GM23338 (cell line): ENCODE measurements at regions not wholly inside any gene's neighbourhood (a gene's known extent, or its start where the extent isn't known, plus 50 kb on each side); places are given as distances from the start of the nearest gene placed in this dataset.

Experiments
- ATAC-seq: fragments of 200-7000 bp; cut with Tn5 transposase; 3 replicates; pipeline ENCODE4 v1.9.1; 2020
- DNase-seq: peaks from one replicate; pipeline ENCODE4 v3.0.0-alpha.2; 2015; ENCODE audit warnings: low spot score
- H2AFZ ChIP-seq: fragments of 200-600 bp; sonication (generic); 2 replicates; pipeline ENCODE4 v1.8.0; 2016; ENCODE audit warnings: antibody characterized with exemption, mild to moderate bottlenecking, moderate library complexity
- H3F3A ChIP-seq: fragments of 200-600 bp; sonication (generic); replicated peaks from 2 replicates; pipeline ENCODE4 v1.8.0; 2017; ENCODE audit warnings: antibody characterized with exemption, mixed run types, low read depth
- H3K27ac ChIP-seq: fragments of 200-600 bp; sonication (generic); 2 replicates; pipeline ENCODE4 v1.6.1; 2016; ENCODE audit warnings: low read depth
- H3K27me3 ChIP-seq: fragments of 200-600 bp; sonication (generic); 2 replicates; pipeline ENCODE4 v1.8.0; 2016; ENCODE audit warnings: mild to moderate bottlenecking, mixed run types, moderate library complexity; ENCODE audit not compliant: insufficient read depth
- H3K36me3 ChIP-seq: fragments of 200-600 bp; sonication (generic); 2 replicates; pipeline ENCODE4 v1.8.0; 2016; ENCODE audit warnings: mild to moderate bottlenecking; ENCODE audit not compliant: insufficient read depth
- H3K4me1 ChIP-seq: fragments of 200-600 bp; sonication (generic); 2 replicates; pipeline ENCODE4 v1.8.0; 2016; ENCODE audit warnings: mild to moderate bottlenecking, moderate library complexity; ENCODE audit not compliant: insufficient read depth
- H3K4me2 ChIP-seq: fragments of 200-600 bp; sonication (generic); 2 replicates; pipeline ENCODE4 v1.7.1; 2017; ENCODE audit warnings: mixed run types
- H3K4me3 ChIP-seq: fragments of 200-600 bp; sonication (generic); 2 replicates; pipeline ENCODE4 v1.6.1; 2016; ENCODE audit warnings: mixed run types
- H3K79me2 ChIP-seq: fragments of 200-600 bp; sonication (generic); replicated peaks from 2 replicates; pipeline ENCODE4 v1.8.0; 2017; ENCODE audit warnings: mild to moderate bottlenecking; ENCODE audit not compliant: insufficient read depth
- H3K9me2 ChIP-seq: fragments of 200-600 bp; sonication (generic); 2 replicates; pipeline ENCODE4 v1.8.0; 2017; ENCODE audit not compliant: insufficient read depth
- H4K20me1 ChIP-seq: fragments of 200-600 bp; sonication (generic); replicated peaks from 2 replicates; pipeline ENCODE4 v1.8.0; 2017; ENCODE audit warnings: mild to moderate bottlenecking; ENCODE audit not compliant: insufficient read depth
- H3K27ac Mint-ChIP-seq: 2 replicates; pipeline ENCODE4 v1.8.0; 2020; ENCODE audit warnings: inconsistent platforms, mild to moderate bottlenecking, moderate library complexity, mixed read lengths
- H3K27me3 Mint-ChIP-seq: 3 replicates; pipeline ENCODE4 v1.8.0; 2022; ENCODE audit warnings: low read depth, mild to moderate bottlenecking, moderate library complexity, mixed read lengths, inconsistent platforms; ENCODE audit not compliant: insufficient read depth, poor library complexity
- H3K36me3 Mint-ChIP-seq: 3 replicates; pipeline ENCODE4 v1.8.0; 2021; ENCODE audit warnings: low read depth, mild to moderate bottlenecking, inconsistent platforms, moderate library complexity, mixed read lengths
- H3K4me1 Mint-ChIP-seq: 3 replicates; pipeline ENCODE4 v1.8.0; 2020; ENCODE audit warnings: mild to moderate bottlenecking, inconsistent platforms, mixed read lengths
- H3K4me3 Mint-ChIP-seq: 3 replicates; pipeline ENCODE4 v1.8.0; 2021; ENCODE audit warnings: moderate library complexity, mild to moderate bottlenecking, inconsistent platforms, mixed read lengths
- H3K9me3 Mint-ChIP-seq: 3 replicates; pipeline ENCODE4 v1.8.0; 2020; ENCODE audit warnings: moderate library complexity, mild to moderate bottlenecking, inconsistent platforms, mixed read lengths
- CREB1 ChIP-seq: fragments of 250-450 bp; sonication (Bioruptor Pico); IDR thresholded peaks from 2 replicates; pipeline ENCODE4 v1.5.0; 2020; ENCODE audit warnings: low read depth, mild to moderate bottlenecking, moderate library complexity
- EZH2 ChIP-seq: fragments of 200-600 bp; sonication (generic); IDR thresholded peaks from one replicate; pipeline ENCODE4 v1.8.0; 2017; ENCODE audit warnings: antibody characterized with exemption, mild to moderate bottlenecking, low read depth; ENCODE audit not compliant: unreplicated experiment
- EZH2phosphoT487 ChIP-seq: fragments of 200-600 bp; sonication (generic); IDR thresholded peaks from one replicate; pipeline ENCODE4 v1.8.1; 2018; ENCODE audit warnings: antibody characterized with exemption; ENCODE audit not compliant: unreplicated experiment
- JUNB ChIP-seq: IDR thresholded peaks from one replicate; pipeline ENCODE4 v1.6.1; 2016; ENCODE audit warnings: antibody characterized with exemption; ENCODE audit not compliant: unreplicated experiment
- NANOG ChIP-seq: IDR thresholded peaks from 2 replicates; pipeline ENCODE4 v1.6.1; 2016; ENCODE audit warnings: antibody characterized with exemption, borderline replicate concordance
- POLR2AphosphoS5 ChIP-seq: IDR thresholded peaks from 2 replicates; pipeline ENCODE4 v1.6.1; 2016; ENCODE audit warnings: antibody characterized with exemption, low read depth
- STAT1 ChIP-seq: IDR thresholded peaks from one replicate; pipeline ENCODE4 v1.6.1; 2016; ENCODE audit warnings: antibody characterized with exemption; ENCODE audit not compliant: unreplicated experiment
- ZNF114 ChIP-seq: fragments of 250-450 bp; sonication (Bioruptor Pico); IDR thresholded peaks from 2 replicates; pipeline ENCODE4 v1.5.0; 2020; ENCODE audit warnings: mild to moderate bottlenecking, moderate library complexity
- ZNF331 ChIP-seq: fragments of 250-450 bp; sonication (Bioruptor Pico); IDR thresholded peaks from 2 replicates; pipeline ENCODE4 v1.5.0; 2020; ENCODE audit warnings: low read depth, mild to moderate bottlenecking, moderate library complexity
- TF ChIP-seq, protein P1 (sequence below): IDR thresholded peaks from 2 replicates; pipeline ENCODE4 v1.6.1; 2016; ENCODE audit warnings: antibody characterized with exemption
- TF ChIP-seq, protein P2 (sequence below), 2 experiments: fragments of 200-600 bp in 1 of 2; sonication (generic) in 1 of 2; conservative IDR thresholded peaks; 2 replicates each; pipeline versions ENCODE4 v1.5.1 to v1.6.1; 2016 to 2017; ENCODE audit warnings: antibody characterized with exemption in 2 of 2, low read depth in 2 of 2, mild to moderate bottlenecking in 2 of 2, moderate library complexity in 1 of 2
- TF ChIP-seq, protein P3 (sequence below): IDR thresholded peaks from one replicate; pipeline ENCODE4 v1.6.1; 2018; ENCODE audit warnings: antibody characterized with exemption; ENCODE audit not compliant: unreplicated experiment

DNA sequence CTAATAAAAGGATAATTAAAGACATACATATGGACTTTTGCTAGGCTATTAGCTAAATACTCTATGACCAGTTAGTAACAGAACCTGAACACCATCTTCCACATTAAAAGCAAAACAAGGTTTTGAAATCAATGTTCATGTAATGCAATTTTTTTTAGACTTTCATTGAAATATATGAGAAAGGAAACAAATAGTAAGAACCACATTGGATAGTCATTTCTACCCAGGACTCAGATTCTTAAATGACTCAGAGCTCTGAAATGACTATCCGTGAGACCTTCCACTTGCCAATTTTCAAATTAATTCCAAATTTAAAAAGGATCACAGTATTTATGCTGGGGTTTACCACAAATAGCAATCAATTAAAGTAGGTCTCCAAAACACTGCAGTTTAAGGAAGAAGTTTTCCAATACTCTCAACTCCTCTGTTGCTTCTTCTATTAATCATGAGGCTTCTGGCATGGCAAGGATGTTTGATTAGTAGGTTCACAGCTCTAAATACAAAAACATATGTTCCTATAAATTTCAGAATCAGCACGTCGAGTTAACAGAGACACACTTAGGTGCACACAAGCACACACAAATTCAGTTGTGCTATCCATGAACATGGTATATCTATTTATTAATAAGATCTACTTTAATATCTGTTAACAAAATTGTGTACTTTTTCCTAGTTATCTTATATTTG, 841.0 kb downstream of the RNF144A start (continued):
- TF ChIP-seq, protein P1, sequence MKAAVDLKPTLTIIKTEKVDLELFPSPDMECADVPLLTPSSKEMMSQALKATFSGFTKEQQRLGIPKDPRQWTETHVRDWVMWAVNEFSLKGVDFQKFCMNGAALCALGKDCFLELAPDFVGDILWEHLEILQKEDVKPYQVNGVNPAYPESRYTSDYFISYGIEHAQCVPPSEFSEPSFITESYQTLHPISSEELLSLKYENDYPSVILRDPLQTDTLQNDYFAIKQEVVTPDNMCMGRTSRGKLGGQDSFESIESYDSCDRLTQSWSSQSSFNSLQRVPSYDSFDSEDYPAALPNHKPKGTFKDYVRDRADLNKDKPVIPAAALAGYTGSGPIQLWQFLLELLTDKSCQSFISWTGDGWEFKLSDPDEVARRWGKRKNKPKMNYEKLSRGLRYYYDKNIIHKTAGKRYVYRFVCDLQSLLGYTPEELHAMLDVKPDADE: no peak
- TF ChIP-seq, protein P2, sequence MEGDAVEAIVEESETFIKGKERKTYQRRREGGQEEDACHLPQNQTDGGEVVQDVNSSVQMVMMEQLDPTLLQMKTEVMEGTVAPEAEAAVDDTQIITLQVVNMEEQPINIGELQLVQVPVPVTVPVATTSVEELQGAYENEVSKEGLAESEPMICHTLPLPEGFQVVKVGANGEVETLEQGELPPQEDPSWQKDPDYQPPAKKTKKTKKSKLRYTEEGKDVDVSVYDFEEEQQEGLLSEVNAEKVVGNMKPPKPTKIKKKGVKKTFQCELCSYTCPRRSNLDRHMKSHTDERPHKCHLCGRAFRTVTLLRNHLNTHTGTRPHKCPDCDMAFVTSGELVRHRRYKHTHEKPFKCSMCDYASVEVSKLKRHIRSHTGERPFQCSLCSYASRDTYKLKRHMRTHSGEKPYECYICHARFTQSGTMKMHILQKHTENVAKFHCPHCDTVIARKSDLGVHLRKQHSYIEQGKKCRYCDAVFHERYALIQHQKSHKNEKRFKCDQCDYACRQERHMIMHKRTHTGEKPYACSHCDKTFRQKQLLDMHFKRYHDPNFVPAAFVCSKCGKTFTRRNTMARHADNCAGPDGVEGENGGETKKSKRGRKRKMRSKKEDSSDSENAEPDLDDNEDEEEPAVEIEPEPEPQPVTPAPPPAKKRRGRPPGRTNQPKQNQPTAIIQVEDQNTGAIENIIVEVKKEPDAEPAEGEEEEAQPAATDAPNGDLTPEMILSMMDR (conservative IDR thresholded peaks at IDR 0.05; ENCODE audit: low read depth in 2 of 2): no peak
- TF ChIP-seq CREB1 (CRISPR knock-in tag) (no peak), EZH2 (no peak), STAT1 (no peak), ZNF331 (CRISPR knock-in tag) (no peak), EZH2phosphoT487 (no peak), ZNF114 (CRISPR knock-in tag) (no peak), NANOG (no peak)
- TF ChIP-seq, protein P3, sequence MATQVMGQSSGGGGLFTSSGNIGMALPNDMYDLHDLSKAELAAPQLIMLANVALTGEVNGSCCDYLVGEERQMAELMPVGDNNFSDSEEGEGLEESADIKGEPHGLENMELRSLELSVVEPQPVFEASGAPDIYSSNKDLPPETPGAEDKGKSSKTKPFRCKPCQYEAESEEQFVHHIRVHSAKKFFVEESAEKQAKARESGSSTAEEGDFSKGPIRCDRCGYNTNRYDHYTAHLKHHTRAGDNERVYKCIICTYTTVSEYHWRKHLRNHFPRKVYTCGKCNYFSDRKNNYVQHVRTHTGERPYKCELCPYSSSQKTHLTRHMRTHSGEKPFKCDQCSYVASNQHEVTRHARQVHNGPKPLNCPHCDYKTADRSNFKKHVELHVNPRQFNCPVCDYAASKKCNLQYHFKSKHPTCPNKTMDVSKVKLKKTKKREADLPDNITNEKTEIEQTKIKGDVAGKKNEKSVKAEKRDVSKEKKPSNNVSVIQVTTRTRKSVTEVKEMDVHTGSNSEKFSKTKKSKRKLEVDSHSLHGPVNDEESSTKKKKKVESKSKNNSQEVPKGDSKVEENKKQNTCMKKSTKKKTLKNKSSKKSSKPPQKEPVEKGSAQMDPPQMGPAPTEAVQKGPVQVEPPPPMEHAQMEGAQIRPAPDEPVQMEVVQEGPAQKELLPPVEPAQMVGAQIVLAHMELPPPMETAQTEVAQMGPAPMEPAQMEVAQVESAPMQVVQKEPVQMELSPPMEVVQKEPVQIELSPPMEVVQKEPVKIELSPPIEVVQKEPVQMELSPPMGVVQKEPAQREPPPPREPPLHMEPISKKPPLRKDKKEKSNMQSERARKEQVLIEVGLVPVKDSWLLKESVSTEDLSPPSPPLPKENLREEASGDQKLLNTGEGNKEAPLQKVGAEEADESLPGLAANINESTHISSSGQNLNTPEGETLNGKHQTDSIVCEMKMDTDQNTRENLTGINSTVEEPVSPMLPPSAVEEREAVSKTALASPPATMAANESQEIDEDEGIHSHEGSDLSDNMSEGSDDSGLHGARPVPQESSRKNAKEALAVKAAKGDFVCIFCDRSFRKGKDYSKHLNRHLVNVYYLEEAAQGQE: no peak

DNA sequence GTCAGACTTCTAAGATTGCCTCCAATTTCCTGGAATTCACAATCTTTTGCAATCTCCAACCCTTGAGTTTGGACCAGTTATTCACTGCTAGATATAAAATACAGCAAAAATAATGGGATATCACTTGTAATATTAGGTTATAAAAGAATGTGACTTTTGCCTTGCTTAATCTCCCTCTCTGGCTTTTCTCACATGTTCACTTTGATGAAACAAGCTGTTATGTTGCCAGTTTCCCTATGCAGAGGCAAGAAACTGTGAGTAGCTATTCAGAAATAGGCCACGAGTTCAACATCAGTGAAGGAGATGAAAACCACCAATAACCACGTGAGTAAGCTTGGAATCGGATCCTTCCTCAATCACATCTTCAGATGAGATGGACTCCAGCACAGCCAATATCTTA, 842.7 kb downstream of the RNF144A start:
- DNase-seq: no peak
- Histone ChIP-seq H4K20me1 (no peaks in the 10 kb centered on the region), H3K4me1 (no peaks in the 10 kb centered on the region), H3K27ac (no peak overlapping the region), H3K27me3 (no peaks in the 10 kb centered on the region), H3F3A (no peaks in the 10 kb centered on the region), H3K9me2 (no peaks in the 10 kb centered on the region), H3K4me3 (no peak overlapping the region), H3K79me2 (no peaks in the 10 kb centered on the region), H3K36me3 (peaks cover 16% of the 10 kb centered on the region), H3K4me2 (no peak overlapping the region), H2AFZ (peak overlapping the region; percentile 64; the same call in 1 of the 2 replicates)
- no peak for ATAC-seq
- Mint-ChIP-seq H3K27ac (no peak overlapping the region), H3K9me3 (peaks cover 27% of the 10 kb centered on the region), H3K4me3 (no peak overlapping the region), H3K4me1 (no peaks in the 10 kb centered on the region), H3K27me3 (no peaks in the 10 kb centered on the region), H3K36me3 (peaks cover 28% of the 10 kb centered on the region)
- TF ChIP-seq, protein P3: no peak
- TF ChIP-seq, protein P1: no peak
- TF ChIP-seq JUNB (no peak), NANOG (no peak), POLR2AphosphoS5 (no peak), EZH2 (no peak), CREB1 (CRISPR knock-in tag) (no peak), EZH2phosphoT487 (no peak)
- TF ChIP-seq, protein P2 (conservative IDR thresholded peaks at IDR 0.05; ENCODE audit: low read depth in 2 of 2): no peak
